ENCODE measurements at regions not wholly inside any gene's neighbourhood (a gene's known extent, or its start where the extent isn't known, plus 50 kb on each side); places are given as distances from the start of the nearest gene placed in this dataset.

DNA sequence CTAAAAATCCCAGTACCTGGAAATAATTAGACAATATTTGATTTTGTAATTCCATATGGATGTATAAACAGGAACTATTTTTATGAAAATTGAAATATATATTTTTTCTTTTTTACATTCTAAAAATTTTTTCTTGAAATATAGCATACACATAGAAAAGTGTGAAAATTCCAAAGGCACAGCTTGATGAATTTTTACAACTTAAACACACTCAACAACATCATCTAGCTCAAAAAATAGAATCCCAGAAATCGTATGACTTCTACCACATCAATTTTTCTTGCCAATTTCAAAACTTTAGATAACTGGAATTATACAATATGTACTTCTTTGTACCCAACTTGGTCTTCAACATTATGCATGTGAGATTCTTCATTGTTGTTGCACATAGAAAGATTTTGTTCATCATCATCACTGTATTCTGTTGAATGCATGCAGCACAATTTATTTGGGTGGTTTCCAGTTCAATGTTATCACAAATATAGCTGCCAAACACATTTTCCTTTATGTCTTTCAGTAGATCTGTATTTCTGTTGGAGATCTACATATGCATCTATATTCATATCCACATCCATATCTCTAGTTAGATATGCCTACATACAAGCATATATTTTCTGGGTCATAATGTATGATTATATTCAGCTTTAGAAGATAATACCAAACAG lies 340.7 kb upstream of the SLIT2 start:
- no peak for DNase-seq (ENCODE audit: low read depth)

DNA sequence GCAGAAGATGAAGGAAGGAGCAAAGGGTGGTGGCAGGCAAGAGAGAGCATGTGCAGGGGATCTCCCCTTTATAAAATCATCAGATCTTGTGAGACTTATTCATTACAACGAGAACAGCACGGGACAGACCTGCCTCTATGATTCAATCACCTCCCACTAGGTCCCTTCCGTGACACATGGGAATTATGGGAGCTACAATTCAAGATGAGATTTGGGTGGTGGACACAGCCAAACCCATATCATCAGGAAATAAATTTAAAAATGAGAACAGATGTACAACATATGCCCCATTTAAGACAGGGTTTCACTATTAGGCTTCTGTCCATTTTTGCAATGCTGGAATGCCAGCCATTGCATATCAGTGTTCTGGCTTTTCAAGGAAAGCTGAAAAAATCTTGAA lies 346.7 kb upstream of the SLIT2 start:
- no peak for DNase-seq (ENCODE audit: low read depth)

DNA sequence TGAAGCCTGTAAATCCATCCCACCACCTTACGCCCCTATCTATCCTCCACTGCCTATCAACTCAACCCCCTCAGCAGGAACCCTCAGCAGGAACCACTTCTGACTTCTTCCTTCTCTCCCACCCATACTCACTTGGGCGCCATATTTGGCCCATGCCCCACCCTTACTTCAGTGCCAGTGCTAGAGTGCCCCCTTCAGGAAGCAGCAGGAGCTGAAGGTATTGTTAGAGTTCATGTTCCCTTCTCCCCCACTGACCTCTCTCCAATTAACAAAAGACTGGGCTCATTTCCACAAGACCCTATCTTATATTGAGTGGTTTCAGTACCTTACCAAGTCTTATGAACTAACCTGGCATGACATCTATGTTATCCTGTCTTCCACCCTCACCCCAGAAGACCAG lies 363.1 kb upstream of the SLIT2 start:
- DNase-seq (ENCODE audit: low read depth): no peak

DNA sequence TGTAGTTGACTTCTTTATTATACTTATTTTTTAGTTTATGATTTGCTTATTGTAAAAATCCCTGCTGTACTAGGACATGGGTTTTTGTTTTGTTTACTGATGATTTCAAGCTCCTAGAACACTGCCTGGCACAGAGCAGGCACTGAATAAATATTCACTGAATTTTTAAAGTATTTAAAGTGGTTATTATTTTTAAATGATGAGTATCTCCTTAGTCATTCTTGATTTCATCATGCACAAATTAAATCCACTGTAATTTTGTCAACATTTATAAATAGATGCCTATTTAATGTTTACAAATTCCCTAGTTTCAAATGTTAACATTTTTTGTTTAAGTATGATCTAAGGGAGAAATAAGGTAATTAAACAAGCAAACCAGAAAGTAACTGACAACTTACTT lies 367.9 kb upstream of the SLIT2 start:
- no peak for DNase-seq (ENCODE audit: low read depth)

DNA sequence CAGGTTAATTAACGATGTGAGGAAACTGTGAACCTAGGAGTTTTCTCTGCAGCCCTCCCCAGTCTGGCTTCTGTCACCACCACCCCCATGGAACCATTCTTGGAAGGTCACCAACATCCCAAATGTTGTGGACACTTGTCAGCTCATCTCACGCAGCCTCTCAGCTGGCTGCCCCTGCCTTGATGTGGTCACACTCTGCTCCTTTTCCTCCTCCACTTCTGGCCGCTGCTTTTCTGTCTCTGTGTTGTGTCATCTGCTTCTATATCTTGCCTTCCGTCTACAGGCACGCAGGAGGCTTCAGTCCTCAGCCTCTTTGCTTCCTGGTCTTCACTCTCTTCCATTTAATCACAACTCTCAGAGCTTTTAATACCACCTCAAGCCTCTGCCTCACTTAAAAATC lies 371.5 kb upstream of the SLIT2 start:
- no peak for DNase-seq (ENCODE audit: low read depth)

DNA sequence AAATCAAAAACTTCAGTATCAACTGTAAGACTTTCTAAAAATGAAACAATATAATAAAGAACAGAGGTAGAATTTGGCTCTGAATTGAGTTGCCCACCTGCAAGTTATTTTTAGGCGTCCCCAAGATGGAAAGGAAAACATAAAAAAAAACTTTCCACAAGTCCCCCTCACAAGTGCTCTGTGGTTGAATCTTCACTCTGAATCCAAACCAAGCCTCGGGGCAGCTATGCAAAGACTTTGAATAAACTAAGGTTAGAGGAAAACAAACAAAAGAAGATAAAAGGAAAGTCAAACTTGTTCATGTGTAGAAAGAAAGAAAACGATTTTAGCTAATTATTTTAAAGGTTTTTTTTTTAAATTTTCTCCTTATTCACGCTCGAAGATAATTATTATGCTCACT lies 372.4 kb upstream of the SLIT2 start:
- no peak for DNase-seq (ENCODE audit: low read depth)

DNA sequence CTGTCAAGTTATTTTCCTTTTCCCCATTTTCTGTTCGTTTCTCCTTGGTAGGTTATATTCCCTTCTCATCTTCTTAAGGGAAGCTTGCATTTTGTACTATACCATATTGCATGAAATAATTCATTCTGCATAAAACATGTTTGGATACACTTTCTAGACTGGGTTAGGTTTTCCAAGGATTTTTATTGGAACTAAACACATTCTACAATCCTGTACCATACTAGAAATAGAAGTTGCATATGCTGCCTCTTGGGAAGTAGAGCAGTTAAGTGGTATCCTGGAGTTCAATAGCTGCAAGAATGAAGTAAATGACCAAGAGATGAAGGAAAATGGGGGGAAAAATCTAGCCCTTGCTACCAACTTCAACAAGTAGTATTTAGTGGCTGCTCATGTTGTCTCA lies 393.7 kb upstream of the SLIT2 start:
- DNase-seq (ENCODE audit: low read depth): no peak

DNA sequence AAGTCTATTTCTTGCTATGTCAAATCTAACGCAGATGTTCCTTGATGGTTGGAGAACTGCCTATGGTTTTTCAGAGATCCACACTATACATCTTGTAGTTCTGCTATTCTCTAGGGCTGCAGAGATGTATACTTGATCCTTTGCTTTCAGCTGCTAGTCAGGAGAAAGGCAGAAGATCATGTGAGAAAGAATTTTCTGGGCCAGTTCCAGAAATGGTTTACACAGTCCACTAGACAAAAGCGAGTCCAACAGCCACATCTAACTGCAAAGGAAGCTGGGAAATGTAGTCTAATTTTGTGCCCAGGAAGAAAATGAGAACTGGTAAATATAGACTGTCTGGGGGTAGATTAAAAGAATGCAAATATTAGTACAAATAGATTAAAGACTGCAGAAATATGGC lies 394.3 kb upstream of the SLIT2 start:
- no peak for DNase-seq (ENCODE audit: low read depth)

DNA sequence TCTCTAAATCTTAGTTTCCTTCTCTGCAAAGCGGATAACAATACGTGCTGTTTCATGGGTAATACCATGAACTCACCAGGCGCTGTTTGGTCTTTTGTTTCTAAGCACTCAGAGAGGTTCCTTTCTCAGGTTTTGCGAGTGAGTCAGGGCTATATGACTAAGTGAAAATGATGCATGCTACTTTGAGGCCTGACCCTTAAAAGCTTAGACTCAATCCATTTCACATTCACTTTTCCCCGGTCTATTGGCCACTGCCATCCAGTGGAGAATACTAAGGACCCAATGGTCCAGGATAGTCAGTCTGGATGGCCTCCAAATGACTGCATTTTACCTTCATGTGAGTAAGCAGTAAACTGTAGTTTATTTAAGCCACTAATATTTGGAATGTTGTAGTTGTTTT lies 400.8 kb upstream of the SLIT2 start:
- no peak for DNase-seq (ENCODE audit: low read depth)

DNA sequence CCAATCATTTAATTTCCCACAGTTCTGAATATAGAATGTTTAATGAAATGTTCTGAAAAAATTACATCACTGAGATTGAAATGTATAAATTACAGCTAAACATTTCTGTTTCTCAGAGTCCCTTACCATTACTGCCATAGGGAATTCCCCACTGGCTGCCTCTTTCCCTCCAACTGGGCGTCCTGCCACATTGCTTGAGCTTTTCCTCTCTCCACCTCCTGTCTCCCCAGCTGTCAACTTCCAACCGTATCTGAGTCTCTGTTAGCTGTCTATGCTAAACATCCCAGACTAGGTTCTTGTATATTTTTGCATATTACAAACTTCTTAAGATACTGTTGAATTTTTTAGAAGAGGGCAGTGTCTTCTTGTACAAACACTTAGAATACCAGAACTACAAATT lies 407.3 kb upstream of the SLIT2 start:
- no peak for DNase-seq (ENCODE audit: low read depth)

DNA sequence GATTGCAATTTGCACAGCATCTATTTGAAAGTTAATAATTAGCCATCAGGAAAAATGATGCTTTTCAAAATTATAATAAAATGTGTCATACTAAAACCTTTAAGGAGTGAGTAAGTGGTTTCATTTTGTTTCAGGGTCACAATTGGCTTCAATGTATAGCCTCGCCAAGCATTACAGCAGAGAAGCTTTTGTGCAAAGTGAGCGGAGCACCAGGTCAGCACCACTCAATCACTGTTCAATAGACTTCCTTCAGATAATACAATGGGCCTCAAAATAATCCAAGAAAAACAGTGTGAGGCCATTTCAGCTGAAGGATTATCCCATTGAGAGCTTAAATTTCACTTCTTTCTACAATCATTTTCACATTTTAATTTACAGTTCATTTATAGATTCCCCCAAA lies 409.2 kb upstream of the SLIT2 start:
- DNase-seq (ENCODE audit: low read depth): no peak

DNA sequence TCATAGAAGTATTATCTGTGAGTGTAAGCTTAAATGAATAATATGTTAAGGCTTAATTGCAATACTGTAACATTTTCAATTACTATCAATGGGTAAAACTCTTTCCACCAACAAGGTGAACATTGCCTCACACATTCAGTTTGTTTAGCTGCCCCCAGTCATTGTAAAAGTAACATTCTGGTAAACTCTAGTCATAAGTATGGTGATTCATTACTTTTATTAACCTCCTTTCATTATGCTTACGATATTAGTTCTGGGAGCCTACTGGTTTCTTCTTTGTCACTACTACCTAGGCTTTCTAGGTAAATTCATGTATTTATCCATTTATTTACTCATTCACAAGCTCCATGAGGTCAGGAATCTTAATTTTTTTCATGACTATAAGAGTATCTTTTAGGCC lies 412.8 kb upstream of the SLIT2 start:
- DNase-seq (ENCODE audit: low read depth): no peak

DNA sequence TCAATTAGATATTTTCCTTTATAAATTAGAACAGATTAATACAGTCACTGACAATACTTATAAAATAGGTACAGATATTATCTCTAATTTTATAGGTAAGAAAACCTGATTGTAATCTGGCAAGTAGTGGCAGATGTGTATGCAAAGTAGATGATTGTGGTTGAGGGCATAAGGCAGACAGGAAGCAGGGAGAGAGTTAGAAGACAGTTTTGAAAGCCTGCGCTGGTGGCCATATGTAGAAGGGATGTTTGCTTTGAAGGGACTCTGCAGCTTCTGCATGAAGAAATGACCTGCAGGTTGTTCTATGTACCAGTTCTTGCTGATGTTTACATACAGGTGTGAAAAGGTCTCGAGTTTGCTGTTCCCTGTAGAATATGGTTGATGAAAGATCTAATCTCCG lies 416.3 kb upstream of the SLIT2 start:
- no peak for DNase-seq (ENCODE audit: low read depth)

DNA sequence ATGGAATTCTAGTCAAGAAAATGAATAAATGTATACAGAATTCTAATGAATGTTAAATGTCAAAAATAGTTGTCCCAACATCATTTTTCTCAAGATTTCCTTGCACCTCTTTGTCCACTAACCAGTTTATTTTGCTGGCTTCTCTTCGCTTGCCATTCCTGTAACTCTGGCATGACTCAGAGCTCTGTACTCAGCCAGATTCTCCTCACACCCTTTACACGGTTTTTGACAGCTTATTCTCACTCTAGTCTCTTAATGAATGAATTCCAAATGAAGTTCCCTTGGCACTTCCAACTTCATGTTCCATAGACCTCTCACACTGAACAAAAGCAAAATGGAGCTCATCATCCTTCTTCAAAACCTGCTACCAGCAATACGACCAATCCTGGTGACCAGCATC lies 419.3 kb upstream of the SLIT2 start:
- no peak for DNase-seq (ENCODE audit: low read depth)

DNA sequence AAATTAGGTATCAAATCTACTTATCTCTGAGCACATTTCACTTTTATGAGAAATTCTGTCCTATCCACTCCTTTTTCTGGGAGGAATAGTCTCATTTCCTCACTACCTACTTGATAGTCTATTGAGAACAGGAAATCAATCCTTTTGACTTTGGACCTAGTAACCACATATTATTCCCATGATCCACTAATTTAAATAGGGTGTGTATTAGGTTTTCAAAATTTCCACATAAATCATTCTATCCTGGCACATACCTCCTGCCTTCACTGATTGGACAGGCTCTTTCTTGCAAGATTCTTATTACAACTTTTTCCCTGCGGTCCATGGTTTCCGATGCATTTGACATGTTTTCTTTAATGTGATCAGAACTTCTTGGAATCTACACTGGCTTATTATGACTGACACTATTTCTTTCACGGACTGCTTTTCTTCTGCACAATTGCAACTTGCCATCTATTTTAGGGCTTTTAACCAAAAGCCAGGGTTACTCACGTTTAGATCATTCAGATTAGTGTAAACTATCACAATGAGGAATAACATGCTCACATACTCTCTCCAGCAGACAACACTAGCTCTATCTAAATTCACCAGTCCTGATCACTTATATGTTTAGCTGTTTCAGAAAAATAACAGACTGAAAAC lies 419.9 kb upstream of the SLIT2 start:
- DNase-seq (ENCODE audit: low read depth): no peak

DNA sequence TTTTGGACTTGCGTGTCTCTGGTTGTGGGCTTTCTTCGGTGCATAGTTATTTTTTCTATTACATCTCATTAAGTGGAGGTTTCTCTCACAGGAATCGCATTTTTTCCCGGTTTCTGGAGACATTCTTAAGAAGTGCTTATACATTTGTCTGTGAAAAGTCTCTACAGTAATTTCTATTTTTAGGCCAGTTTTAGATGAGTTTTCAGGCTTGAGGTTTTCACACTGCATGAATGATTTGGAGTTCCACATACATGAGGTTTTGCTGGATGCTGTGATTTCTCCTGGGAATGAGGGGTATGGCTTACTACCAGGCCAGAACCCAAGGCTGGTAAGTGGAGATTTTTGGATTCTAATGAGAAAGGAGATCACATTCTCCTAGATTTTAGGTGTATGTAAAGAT lies 422.6 kb upstream of the SLIT2 start:
- no peak for DNase-seq (ENCODE audit: low read depth)

DNA sequence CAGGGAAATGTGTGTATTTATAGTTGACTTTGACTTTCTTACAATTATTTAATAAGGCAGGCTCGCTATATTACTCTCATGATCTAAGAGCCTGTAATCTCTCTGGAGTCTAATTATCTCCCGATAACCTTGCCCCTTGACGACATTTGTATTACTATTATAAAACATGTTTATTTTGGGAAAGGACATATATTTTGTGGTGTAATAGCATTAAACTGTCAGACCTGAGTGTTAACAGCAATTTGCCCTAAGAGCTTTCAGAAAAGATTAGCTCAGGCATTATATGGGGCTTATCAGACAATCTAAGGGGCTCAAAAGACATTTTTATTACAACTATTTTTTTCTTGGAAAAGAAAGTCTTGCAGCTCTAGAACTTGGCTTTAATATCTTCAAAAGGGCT lies 427.9 kb upstream of the SLIT2 start:
- DNase-seq (ENCODE audit: low read depth): no peak

DNA sequence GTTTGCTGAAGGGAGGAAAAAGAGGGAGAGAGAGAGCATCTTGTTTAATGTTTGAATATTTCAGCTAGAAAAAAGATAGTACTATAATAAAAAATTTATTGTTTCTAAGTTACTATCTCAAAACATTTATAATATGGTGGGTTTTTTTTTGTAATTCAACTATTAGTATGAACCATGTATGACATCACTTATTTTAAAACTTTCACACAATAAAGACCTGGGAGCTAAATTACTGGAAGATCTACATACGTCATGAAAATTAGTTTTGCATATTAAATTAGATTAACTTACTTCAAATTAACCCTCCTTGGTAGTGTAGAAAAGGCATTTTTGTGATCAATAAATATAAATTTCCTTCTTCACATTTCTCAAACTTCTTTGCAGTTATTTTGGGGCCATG lies 432.0 kb upstream of the SLIT2 start:
- no peak for DNase-seq (ENCODE audit: low read depth)

DNA sequence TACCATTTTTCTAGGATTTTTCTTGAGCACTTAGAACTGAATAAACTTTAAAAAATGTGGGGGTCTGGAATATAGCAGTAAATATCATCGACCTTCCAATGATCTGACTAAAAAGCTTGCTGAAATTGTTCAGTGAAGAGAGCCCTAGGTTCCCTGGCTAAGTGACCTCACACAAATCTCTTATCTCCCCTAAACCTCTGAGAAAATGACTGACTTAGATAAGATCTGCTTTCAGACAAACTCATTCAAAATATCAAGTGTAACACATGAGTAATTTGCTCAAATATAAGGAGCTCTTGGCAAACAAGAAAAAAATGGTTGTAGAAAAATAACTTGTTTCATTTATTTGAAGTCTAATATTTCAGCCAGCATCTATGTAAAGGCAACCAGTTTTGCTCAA lies 441.7 kb upstream of the SLIT2 start:
- DNase-seq (ENCODE audit: low read depth): no peak

DNA sequence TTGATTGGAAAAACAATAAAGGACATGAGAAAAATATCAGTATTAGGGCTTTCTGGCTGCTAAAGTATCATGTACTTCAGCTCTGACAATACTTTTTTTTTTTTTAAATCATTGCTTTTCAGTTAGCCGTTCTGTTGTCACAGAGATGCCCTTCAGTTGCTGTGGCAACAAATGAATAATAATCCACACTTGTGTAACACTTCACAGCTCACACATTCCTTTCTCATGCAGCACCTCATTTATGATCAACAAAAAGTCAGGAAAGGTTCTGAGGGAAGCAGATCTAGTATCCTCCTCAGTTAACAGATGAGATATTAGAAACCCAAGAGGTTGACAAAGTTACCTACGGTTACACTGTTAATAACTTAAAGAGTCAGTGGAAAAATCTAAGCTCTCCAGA lies 444.2 kb upstream of the SLIT2 start:
- DNase-seq (ENCODE audit: low read depth): no peak

DNA sequence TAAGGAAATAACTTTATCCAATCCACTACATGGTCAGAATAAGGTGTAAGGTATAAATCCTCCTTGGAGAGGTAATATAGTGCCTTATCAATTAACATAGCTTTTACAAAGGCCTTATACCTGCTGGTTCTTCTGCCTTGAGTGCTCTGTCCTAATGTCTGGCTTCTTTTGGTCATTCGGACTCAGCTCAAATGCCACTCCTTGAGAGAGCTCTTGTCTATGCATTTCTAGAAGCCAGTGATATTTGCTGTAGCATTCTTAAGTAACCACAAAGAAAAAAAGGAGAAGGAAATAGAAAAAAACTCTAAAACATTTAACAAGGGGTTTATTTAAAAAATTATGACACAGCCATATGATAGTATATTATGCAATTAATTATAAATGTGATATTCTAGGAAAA lies 444.8 kb upstream of the SLIT2 start:
- DNase-seq (ENCODE audit: low read depth): no peak

DNA sequence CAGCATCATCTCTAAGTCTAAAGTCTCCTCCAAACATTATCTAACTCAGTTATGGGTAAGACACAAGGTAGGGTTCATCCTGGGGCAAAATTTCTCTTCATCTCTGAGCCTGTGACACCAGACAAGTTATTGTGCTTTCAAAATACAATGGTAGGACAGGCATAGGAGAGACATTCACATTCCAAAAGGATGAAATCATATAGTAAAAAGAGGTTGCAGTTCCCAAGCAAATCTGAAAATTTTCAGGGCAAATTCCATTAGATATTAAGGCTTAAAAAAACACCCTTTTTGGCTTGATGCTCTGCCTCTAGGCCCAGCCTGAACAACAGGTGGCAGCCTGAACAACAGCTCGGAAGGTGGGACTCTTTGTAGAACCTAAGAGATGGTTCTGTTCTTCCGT lies 448.3 kb upstream of the SLIT2 start:
- no peak for DNase-seq (ENCODE audit: low read depth)

DNA sequence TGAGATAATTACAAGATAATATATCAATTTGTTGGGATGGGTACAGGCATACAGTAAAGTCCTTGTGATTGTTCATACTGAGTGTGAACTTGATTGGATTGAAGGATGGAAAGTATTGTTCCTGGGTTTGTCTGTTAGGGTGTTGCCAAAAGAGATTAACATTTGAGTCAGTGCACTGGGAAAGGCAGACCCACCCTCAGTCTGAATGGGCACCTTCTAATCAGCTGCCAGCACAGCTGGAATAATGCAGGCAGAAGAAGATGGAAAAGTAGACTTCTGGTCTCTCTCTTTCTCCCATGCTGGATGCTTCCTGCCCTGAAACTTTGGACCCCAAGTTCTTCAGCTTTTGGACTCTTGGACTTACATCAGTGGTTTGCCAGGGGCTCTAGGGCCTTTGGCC lies 457.9 kb upstream of the SLIT2 start:
- no peak for DNase-seq (ENCODE audit: low read depth)

DNA sequence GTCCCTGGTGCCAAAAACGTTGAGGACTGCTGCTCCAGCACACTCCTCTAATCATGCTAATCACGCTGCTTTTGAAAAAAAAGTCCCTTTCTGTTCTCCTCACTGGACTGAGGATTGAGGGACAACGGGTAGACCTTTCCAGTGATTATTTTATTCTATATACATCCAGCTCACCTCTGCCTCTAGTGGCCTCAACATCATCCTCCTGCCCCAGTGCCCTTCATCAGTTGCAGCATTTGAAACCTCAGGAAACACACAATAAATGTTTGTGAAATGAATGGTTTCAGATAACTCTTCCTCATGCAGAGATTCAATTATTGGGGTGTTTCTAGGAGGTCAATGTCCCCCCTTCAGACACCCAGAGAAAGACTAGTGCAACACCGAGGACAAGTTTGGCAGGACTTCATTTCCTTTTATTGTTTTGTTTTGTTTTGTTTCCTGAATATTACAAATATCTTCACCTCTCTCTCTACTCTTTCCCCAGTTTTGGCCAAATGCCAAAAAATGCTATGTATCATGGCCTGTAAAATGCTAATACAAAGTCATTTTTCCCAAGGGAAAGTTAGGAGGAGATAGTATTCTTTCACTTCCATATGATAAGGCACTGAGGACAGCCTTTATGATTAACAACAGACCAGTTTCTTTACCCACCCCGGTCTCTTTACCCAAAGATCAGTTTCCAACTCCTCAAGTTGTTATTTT lies 460.1 kb upstream of the SLIT2 start:
- DNase-seq (ENCODE audit: low read depth): no peak
